CD4-positive, alpha-beta T cell treated with Interleukin-6 at 100 ng/mL for 8 hours (primary cell): ENCODE measurements at regions not wholly inside any gene's neighbourhood (a gene's known extent, or its start where the extent isn't known, plus 50 kb on each side); places are given as distances from the start of the nearest gene placed in this dataset.
"Not testable (repeated sequence)": the region's sequence is repeated elsewhere in the genome, so short reads cannot be mapped to it uniquely, and the experiment has no call there.

Experiments
- DNase-seq: peaks from one replicate; pipeline ENCODE4 v3.0.0-alpha.2; 2020; ENCODE audit warnings: mixed read lengths, low spot score

DNA sequence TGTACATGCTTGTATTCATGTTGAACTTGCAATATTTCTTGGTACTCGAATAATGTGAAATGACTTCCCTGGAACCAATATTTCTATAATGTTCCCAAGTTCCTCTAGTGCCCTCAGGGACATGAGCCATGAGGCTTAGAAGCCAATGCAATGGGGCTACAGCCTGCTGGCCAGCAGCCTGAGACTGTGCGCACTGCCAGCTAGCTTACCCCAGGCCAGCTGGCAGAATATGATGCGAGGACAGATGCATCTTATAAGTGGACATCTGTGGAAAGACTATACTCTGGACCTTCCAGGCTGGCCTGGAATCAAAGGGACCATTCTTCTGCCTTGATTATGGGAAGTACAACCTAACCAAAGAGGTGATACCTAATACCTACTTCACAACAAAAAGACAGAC lies 1862.0 kb upstream of the ACO1 start:
- no peak for DNase-seq

GRCh38 chr9:30524311-30524710 lies 1860.1 kb upstream of the ACO1 start:
- DNase-seq, result no peak

DNA sequence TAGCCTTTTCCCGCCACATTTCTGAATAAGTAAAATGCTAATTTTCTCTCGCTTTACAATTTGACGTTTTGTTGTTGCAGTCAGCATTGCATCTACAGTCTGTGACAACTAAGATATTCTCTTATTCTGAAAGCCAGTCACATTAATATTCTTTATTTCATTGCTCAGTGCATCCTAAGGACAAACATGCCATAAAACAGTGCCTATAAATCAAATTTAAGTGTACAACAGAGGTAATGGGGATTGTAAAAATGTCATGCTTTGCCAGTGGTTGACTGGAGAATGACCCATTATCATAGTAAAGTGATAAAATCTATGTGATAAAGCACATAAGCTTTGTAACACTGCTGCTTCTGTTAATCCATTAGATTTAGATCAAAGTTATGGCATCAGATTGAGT lies 1850.0 kb upstream of the ACO1 start:
- no peak for DNase-seq

- DNase-seq, result no peak
Observed at GRCh38 chr9:30534896-30535295, 1849.5 kb upstream of the ACO1 start.

DNA sequence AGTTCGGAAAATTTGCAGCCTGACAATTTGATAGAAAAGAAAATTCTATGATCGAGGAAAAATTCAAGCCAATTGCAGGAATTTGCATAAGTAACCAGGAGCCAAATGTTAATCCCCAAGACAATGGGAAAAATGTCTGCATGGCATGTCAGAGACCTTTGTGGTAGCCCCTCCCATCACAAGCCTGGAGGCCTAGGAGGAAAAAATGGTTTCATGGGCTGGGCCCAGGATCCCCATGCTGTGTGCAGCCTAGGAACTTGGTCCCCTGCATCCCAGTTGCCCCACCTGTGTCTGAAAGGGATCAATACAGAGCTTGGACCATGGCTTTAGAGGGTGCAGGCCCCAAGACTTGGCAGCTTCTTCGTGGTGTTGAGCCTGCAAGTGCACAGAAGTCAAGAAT lies 1847.9 kb upstream of the ACO1 start:
- no peak for DNase-seq

GRCh38 chr9:30539696-30540095 lies 1844.7 kb upstream of the ACO1 start:
- DNase-seq, result not testable (repeated sequence)

GRCh38 chr9:30574355-30575151 lies 1809.9 kb upstream of the ACO1 start:
- DNase-seq, result no peak

- DNase-seq, result no peak
Observed at GRCh38 chr9:30575218-30575617, 1809.2 kb upstream of the ACO1 start.

- DNase-seq, result no peak
Observed at GRCh38 chr9:30575691-30576090, 1808.8 kb upstream of the ACO1 start.

DNA sequence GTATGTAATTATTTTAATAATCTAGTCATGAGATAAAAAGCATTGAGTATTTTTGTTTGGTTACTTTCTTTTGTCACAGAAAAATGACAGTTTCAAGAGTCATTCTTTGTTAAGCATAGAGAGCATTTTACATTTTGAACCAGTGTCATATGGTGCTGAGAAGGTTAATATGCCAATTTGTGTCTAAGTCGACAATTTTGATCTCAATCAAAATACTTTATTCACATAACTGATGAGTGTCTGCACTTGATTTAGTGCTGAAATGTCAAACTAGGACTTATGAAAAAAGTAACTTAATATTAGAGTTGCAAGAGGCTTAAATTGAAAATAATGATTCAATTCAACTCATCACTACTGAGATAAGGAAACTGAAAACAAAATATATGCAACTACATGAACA lies 1804.6 kb upstream of the ACO1 start:
- no peak for DNase-seq

DNA sequence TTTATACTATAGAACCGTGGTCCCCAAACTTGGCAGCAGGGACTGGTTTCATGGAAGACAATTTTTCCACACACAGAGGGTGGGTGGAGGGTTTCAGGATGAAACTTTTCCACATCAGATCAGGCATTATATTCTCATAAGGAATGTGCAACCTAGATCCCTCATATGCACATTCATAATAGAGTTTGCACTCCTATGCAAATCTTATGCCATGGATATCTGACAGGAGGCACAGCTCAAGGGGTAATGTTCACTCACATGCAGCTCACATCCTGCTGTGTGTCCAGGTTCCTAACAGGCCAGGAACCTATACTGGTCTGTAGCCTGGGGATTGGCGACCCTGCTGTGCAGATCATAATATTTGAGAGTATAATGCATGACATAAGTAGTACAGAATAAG lies 1802.2 kb upstream of the ACO1 start:
- no peak for DNase-seq

DNA sequence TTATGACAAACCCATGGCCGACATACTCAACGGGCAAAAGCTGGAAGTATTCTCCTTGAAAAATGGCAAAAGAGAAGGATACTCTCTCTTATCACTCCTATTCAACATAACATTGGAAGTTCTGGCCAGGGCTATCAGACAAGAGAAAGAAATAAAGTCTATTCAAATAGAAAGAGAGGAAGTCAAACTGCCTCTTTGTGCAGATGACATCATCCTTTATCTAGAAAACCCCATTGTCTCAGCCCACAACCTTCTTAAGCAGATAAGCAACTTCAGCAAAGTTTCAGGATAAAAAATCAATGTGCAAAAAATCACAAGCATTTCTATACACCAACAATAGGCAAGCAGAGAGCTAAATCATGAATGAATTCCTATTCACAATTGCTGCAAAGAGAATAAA lies 1799.9 kb upstream of the ACO1 start:
- no peak for DNase-seq

DNA sequence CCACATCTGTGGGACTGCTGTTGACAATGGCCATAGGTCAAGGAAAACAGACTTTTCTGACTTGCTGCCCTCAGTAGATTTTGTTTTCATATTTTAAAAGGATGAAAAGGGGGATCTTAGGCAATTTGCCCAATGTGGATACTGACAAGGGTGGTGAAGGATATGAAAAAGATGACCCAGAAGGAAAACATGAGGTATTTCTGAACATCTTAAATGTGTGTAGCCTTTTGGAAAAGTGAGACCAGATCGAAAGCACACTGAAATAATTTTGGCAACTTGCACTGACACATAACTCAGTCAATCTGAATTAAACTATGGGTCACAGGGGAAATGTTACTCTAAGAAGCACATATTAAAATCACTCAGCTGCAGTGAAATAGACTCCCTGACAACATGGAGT lies 1793.0 kb upstream of the ACO1 start:
- no peak for DNase-seq

GRCh38 chr9:30597608-30598007 lies 1786.8 kb upstream of the ACO1 start:
- no peak for DNase-seq

DNA sequence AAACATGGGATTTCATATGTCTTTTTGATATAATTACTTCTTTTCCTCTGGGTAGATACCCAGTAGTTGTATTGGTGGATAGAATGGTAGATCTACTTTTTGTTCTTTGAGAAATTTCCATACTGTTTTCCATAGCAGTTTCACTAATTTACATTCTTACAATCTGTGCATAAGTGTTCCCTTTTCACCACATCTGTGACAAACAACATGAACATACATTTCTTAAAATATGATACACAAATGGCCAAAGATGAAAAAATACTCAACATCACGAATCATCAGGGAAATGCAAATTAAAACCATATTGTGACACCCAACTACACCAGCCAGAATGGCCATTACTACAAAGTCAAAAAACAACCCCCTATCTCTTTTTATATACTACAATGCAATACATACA lies 1778.5 kb upstream of the ACO1 start:
- DNase-seq, result no peak

GRCh38 chr9:30609713-30610112 lies 1774.7 kb upstream of the ACO1 start:
- DNase-seq, result no peak

GRCh38 chr9:30616782-30617181 lies 1767.7 kb upstream of the ACO1 start:
- not testable (repeated sequence) for DNase-seq

DNA sequence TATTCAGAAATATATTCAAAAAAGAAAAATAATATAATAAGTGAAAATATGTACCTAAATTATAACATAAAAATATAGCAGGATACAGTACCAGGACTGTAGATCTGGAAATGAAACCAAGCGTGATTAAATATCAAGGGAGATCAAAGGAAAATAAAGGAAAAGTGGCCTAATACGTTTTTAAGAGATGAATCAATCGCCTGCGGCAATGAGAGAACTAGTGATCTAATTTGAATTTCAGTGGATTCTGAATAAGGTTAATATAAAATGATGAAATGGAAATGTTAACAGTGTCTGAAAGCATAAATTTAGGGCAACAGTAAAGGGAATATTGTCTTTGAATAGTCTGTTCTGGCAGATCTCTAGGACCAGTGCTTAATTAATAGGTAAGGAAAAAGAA lies 1761.9 kb upstream of the ACO1 start:
- DNase-seq, result no peak

DNA sequence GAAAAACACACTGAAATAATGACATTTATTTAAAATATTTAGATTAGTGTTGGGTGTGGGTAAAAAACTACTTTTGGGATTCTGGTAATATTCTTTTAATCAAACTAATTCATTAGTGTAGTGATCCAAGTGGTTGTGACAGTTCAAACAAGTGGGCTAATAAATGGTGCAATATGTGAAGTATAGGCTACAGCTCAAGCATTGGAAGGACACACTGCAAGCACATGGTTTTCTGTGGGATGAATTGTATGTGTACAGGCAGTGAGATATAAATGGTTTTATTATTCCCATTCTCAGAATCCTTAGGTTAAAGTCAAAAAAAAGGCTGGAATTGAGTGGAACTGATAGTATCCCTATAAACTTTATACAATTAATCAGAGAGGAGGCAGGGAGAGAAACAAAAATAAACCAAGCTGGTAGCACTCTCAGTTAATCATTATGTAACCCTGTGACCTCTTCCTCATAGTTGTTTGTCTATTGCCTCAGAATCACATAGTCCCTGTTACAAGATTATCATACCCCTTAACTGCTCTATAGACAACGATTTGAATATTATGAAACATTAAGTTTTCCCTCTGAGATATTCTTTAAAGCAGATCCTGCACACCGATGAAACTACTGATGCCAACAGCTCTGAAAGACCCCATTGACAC lies 1755.4 kb upstream of the ACO1 start:
- no peak for DNase-seq

DNA sequence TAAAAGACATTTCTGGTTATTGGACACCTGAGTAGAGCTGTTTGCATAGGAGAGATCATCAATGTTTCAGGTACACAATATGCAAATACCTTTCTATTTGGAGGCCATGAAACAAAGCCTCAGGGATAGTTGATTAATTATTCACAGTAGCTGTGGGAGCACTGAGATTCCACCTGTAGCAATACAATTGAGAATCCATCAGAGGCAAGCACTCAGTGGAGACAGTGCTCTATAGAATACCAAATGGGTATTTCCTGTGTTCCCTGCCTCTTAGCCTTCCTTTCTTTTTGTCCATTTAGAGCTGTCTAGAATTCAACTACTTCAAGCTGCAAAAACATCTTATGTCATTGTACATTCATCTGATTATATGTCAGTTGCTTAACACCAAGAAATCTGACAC lies 1754.0 kb upstream of the ACO1 start:
- DNase-seq, result no peak

DNA sequence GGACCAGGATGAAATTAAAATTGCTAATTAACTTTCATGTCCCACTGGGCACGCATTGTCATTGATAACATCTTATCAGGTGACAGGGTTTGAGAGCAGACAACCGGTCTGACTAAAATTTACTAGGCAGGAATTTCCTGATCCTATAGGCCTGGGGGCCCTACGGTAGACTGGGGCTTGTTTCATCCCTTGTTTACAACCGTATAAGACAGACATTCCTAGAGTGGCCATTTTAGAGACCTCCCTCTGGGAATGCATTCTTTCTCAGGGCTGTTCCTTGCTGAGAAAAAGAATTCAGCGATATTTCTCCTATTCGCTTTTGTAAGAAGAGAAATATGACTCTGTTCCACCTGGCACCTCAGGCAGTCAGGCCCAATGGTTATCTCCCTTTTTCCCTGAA lies 1737.8 kb upstream of the ACO1 start:
- DNase-seq, result not testable (repeated sequence)

DNA sequence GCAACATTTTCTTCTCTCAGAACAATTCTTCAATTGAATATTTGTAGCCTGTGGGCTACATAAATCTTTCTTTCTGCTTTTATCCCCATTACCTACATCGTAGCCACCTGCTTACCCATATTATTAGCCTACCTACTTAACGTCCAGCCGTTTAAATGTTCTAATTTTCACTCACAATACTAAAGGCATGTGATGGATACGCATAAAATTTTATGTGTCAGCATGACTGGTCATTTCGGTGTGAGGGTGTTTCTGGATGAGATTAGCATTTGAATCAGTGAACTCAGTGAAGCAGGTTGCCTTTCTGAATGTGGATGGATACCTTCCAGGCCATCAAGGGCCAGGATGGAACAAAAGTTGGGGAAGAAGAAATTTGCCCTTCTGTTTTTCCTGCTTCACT lies 1722.5 kb upstream of the ACO1 start:
- DNase-seq, result no peak

- no peak for DNase-seq
Observed at GRCh38 chr9:30670805-30671562, 1713.5 kb upstream of the ACO1 start.
